ENCODE measurements at regions not wholly inside any gene's neighbourhood (a gene's known extent, or its start where the extent isn't known, plus 50 kb on each side); places are given as distances from the start of the nearest gene placed in this dataset.

DNA sequence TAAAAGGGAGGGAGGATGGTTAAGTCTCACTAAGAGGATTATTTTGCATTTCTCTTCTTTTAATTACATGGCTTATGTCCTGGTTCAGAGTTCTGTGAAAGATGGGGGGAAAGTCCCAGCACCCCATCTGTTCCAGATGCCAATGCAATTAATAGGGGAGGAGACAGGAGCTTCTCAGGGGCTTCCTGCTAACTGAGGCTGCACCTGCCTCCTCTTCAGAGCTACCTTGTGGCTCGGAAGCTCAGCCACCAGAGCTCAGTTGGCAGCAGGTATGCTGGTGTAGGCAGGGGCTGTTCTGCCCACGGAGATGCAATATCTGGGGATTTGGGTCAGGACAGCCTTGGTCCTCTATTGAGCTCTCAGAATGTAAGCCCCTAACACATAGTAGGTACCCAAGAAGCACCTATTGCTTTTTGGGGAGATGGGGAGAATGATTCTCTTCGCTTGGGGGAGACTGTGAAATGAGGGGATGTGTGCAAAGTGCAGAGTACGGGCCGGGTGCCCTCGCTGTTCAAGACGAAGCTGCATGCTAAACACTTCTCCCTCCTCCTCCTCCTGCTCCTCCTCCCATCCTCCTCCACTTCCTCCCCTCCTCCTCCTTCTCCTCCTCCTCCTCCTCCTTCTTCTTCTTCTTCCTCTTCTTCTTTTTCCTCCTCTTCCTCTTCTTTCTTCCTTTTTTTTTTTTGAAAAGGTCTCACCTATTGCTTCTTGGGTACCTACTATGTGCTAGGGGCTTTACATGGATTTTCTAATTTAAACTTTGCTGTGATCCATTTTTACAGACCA lies 279.0 kb downstream of the PTPRU start:
- TF ChIP-seq ZNF274 (IDR thresholded peaks at IDR 0.05; ENCODE audit: low read depth, low read length) (no peak), YY1 (IDR thresholded peaks at IDR 0.05; ENCODE audit: insufficient read depth, insufficient read length) (no peak)

Data from NT2/D1 (cell line).